ENCODE measurements at regions not wholly inside any gene's neighbourhood (a gene's known extent, or its start where the extent isn't known, plus 50 kb on each side); places are given as distances from the start of the nearest gene placed in this dataset.

- Mint-ChIP-seq H3K27me3 (ENCODE audit: low read depth) (no peaks in the 10 kb centered on the region), H3K4me1 (no peaks in the 10 kb centered on the region), H3K9me3 (no peaks in the 10 kb centered on the region), H3K36me3 (no peaks in the 10 kb centered on the region), H3K27ac (no peak overlapping the region), H3K4me3 (no peak overlapping the region)
- DNase-seq (ENCODE audit: low spot score in 2 of 2, unreplicated experiment in 2 of 2), result no peak
- no peak for TF ChIP-seq CTCF (IDR thresholded peaks at IDR 0.05; ENCODE audit: unreplicated experiment)
Measured at GRCh38 chr9:22773501-22774220, 327.0 kb downstream of the DMRTA1 start.

- DNase-seq (ENCODE audit: low spot score in 2 of 2, unreplicated experiment in 2 of 2), result no peak
- no peak for TF ChIP-seq CTCF (IDR thresholded peaks at IDR 0.05; ENCODE audit: unreplicated experiment)
- no peak overlapping the region for H3K4me3 Mint-ChIP-seq
- H3K9me3 Mint-ChIP-seq, result peaks cover 13% of the 10 kb centered on the region
- H3K4me1 Mint-ChIP-seq, result no peaks in the 10 kb centered on the region
- H3K27ac Mint-ChIP-seq, result no peak overlapping the region
- H3K36me3 Mint-ChIP-seq, result no peaks in the 10 kb centered on the region
- peaks cover 1% of the 10 kb centered on the region for H3K27me3 Mint-ChIP-seq (ENCODE audit: low read depth)
Measured at GRCh38 chr9:22790329-22790728, 343.7 kb downstream of the DMRTA1 start.

GRCh38 chr9:22808876-22809275 is 362.3 kb downstream of the DMRTA1 start:
- H3K36me3 Mint-ChIP-seq, result no peaks in the 10 kb centered on the region
- peaks cover 15% of the 10 kb centered on the region for H3K4me1 Mint-ChIP-seq
- H3K27me3 Mint-ChIP-seq (ENCODE audit: low read depth), result no peaks in the 10 kb centered on the region
- no peak overlapping the region for H3K27ac Mint-ChIP-seq
- TF ChIP-seq CTCF (IDR thresholded peaks at IDR 0.05; ENCODE audit: unreplicated experiment), result no peak
- DNase-seq (ENCODE audit: low spot score in 2 of 2, unreplicated experiment in 2 of 2), result no peak
- H3K9me3 Mint-ChIP-seq, result peaks cover 9% of the 10 kb centered on the region
- H3K4me3 Mint-ChIP-seq, result no peak overlapping the region

- TF ChIP-seq CTCF (IDR thresholded peaks at IDR 0.05; ENCODE audit: unreplicated experiment), result no peak
- no peaks in the 10 kb centered on the region for H3K36me3 Mint-ChIP-seq
- DNase-seq (ENCODE audit: low spot score in 2 of 2, unreplicated experiment in 2 of 2), result no peak
- peaks cover 16% of the 10 kb centered on the region for H3K4me1 Mint-ChIP-seq
- H3K9me3 Mint-ChIP-seq, result peaks cover 4% of the 10 kb centered on the region
- H3K4me3 Mint-ChIP-seq, result no peak overlapping the region
- H3K27ac Mint-ChIP-seq, result no peak overlapping the region
- no peaks in the 10 kb centered on the region for H3K27me3 Mint-ChIP-seq (ENCODE audit: low read depth)
Measured at GRCh38 chr9:22809371-22809770, 362.7 kb downstream of the DMRTA1 start.

- no peak overlapping the region for H3K27ac Mint-ChIP-seq
- peaks cover 26% of the 10 kb centered on the region for H3K4me1 Mint-ChIP-seq
- no peaks in the 10 kb centered on the region for H3K9me3 Mint-ChIP-seq
- no peaks in the 10 kb centered on the region for H3K36me3 Mint-ChIP-seq
- no peak overlapping the region for H3K4me3 Mint-ChIP-seq
- no peaks in the 10 kb centered on the region for H3K27me3 Mint-ChIP-seq (ENCODE audit: low read depth)
- TF ChIP-seq CTCF (IDR thresholded peaks at IDR 0.05; ENCODE audit: unreplicated experiment), result no peak
- DNase-seq (ENCODE audit: low spot score in 2 of 2, unreplicated experiment in 2 of 2), result no peak
Measured at GRCh38 chr9:22813529-22813928, 366.9 kb downstream of the DMRTA1 start.

All from mesothelial cell of epicardium (in vitro differentiated cells).